LNCAP (cell line): ENCODE measurements at regions not wholly inside any gene's neighbourhood (a gene's known extent, or its start where the extent isn't known, plus 50 kb on each side); places are given as distances from the start of the nearest gene placed in this dataset.

Source experiments
- CTCF ChIP-seq: fragments of 450-650 bp; IDR thresholded peaks from 2 replicates; pipeline ENCODE4 v1.5.1; 2017; ENCODE audit warnings: mild to moderate bottlenecking

- no peak for TF ChIP-seq CTCF
These were observed 144.6 kb downstream of the SHOX2 start for GRCh38 chr3:157961665-157962064.

GRCh38 chr3:157958457-157958856, 147.8 kb downstream of the SHOX2 start:
- TF ChIP-seq CTCF = no peak

GRCh38 chr3:157956850-157957249, 149.4 kb downstream of the SHOX2 start:
- no peak for TF ChIP-seq CTCF

- TF ChIP-seq CTCF = no peak
These were observed 150.0 kb downstream of the SHOX2 start for GRCh38 chr3:157956176-157956575.

GRCh38 chr3:157953565-157953964, 152.7 kb downstream of the SHOX2 start:
- TF ChIP-seq CTCF = no peak

GRCh38 chr3:157948605-157949383, 157.4 kb downstream of the SHOX2 start:
- no peak for TF ChIP-seq CTCF

- no peak for TF ChIP-seq CTCF
These were observed 167.1 kb downstream of the SHOX2 start for GRCh38 chr3:157939166-157939565.
